Hepatocyte (in vitro differentiated cells): ENCODE measurements at regions not wholly inside any gene's neighbourhood (a gene's known extent, or its start where the extent isn't known, plus 50 kb on each side); places are given as distances from the start of the nearest gene placed in this dataset.

Source experiments
- CTCF ChIP-seq: fragments of 200-600 bp; sonication (generic); IDR thresholded peaks from 2 replicates; pipeline ENCODE4 v1.5.1; 2016; ENCODE audit warnings: antibody characterized with exemption, mild to moderate bottlenecking; ENCODE audit not compliant: poor library complexity
- EZH2 ChIP-seq: fragments of 200-600 bp; sonication (generic); IDR thresholded peaks from 2 replicates; pipeline ENCODE4 v1.6.1; 2016; ENCODE audit warnings: antibody characterized with exemption, mild to moderate bottlenecking, borderline replicate concordance
- EZH2phosphoT487 ChIP-seq: fragments of 200-600 bp; sonication (generic); IDR thresholded peaks from one replicate; pipeline ENCODE4 v1.6.1; 2018; ENCODE audit warnings: antibody characterized with exemption, mild to moderate bottlenecking, low read depth, moderate library complexity; ENCODE audit not compliant: unreplicated experiment, severe bottlenecking

- TF ChIP-seq CTCF (no peak), EZH2phosphoT487 (no peak), EZH2 (no peak)
Observed at GRCh38 chr4:106767991-106768390, 268.1 kb downstream of the DKK2 start.
